ENCODE measurements at regions not wholly inside any gene's neighbourhood (a gene's known extent, or its start where the extent isn't known, plus 50 kb on each side); places are given as distances from the start of the nearest gene placed in this dataset.

GRCh38 chr12:60630796-60631195 is 1035.0 kb downstream of the SLC16A7 start:
- TF ChIP-seq CTCF (IDR thresholded peaks at IDR 0.05; ENCODE audit: insufficient read depth, low read length): no peak
- no peak for TF ChIP-seq GABPA (IDR thresholded peaks at IDR 0.05; ENCODE audit: low read depth)
- TF ChIP-seq SPI1 (IDR thresholded peaks at IDR 0.05; ENCODE audit: borderline replicate concordance, low read depth): no peak
- TF ChIP-seq REST (IDR thresholded peaks at IDR 0.05; ENCODE audit: insufficient replicate concordance, low read depth): no peak
